HPDE6-E6E7 (cell line): ENCODE measurements at regions not wholly inside any gene's neighbourhood (a gene's known extent, or its start where the extent isn't known, plus 50 kb on each side); places are given as distances from the start of the nearest gene placed in this dataset.

ENCODE experiments used
- DNase-seq: peaks from one replicate; pipeline ENCODE4 v3.0.0; 2011; ENCODE audit warnings: missing footprints; ENCODE audit errors: extremely low spot score

GRCh38 chr5:52725065-52725746 lies 62.5 kb upstream of the ITGA1 start:
- peak; percentile 74 for DNase-seq

GRCh38 chr5:52725808-52726207 lies 61.9 kb upstream of the ITGA1 start:
- no peak for DNase-seq

- no peak for DNase-seq
These were observed 60.7 kb upstream of the ITGA1 start for GRCh38 chr5:52727020-52727419.

- peak; percentile 60 for DNase-seq
These were observed 60.1 kb upstream of the ITGA1 start for GRCh38 chr5:52727576-52727975.

GRCh38 chr5:52728224-52728623 lies 59.5 kb upstream of the ITGA1 start:
- DNase-seq: no peak

- no peak for DNase-seq
These were observed 59.0 kb upstream of the ITGA1 start for GRCh38 chr5:52728686-52729085.

GRCh38 chr5:52731274-52732027 lies 56.3 kb upstream of the ITGA1 start:
- no peak for DNase-seq

- no peak for DNase-seq
These were observed 53.2 kb upstream of the ITGA1 start for GRCh38 chr5:52734557-52734956.

GRCh38 chr5:52735139-52735538 lies 52.6 kb upstream of the ITGA1 start:
- DNase-seq: no peak
